ENCODE measurements at regions not wholly inside any gene's neighbourhood (a gene's known extent, or its start where the extent isn't known, plus 50 kb on each side); places are given as distances from the start of the nearest gene placed in this dataset.

DNA sequence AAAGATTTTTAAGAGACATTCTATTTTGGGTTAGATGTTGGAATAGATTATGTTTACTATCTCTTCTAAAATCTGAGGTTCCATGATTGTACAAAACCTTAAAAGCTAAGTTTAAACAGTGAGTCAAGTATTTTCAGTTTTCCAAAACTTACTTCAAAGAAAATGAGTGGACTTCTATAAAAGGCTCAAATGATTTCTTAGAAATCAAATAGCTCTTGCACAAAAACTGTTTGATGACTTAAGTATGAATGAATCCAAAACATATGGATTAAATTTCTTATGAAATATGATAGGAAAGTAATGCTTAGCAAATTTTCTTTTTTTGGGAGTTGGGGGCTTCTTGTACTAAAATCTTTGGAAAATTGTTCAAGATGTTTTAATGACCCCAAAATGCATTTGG, 837.3 kb upstream of the SLC35B3 start:
- TF ChIP-seq, protein P1, sequence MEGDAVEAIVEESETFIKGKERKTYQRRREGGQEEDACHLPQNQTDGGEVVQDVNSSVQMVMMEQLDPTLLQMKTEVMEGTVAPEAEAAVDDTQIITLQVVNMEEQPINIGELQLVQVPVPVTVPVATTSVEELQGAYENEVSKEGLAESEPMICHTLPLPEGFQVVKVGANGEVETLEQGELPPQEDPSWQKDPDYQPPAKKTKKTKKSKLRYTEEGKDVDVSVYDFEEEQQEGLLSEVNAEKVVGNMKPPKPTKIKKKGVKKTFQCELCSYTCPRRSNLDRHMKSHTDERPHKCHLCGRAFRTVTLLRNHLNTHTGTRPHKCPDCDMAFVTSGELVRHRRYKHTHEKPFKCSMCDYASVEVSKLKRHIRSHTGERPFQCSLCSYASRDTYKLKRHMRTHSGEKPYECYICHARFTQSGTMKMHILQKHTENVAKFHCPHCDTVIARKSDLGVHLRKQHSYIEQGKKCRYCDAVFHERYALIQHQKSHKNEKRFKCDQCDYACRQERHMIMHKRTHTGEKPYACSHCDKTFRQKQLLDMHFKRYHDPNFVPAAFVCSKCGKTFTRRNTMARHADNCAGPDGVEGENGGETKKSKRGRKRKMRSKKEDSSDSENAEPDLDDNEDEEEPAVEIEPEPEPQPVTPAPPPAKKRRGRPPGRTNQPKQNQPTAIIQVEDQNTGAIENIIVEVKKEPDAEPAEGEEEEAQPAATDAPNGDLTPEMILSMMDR (IDR thresholded peaks at IDR 0.05): no peak
- Mint-ChIP-seq H3K9me3 (no peaks in the 10 kb centered on the region), H3K4me3 (no peak overlapping the region), H3K27me3 (ENCODE audit: insufficient read depth) (no peaks in the 10 kb centered on the region), H3K27ac (no peak overlapping the region), H3K36me3 (ENCODE audit: low read depth) (no peaks in the 10 kb centered on the region), H3K4me1 (ENCODE audit: low read depth) (peaks cover 13% of the 10 kb centered on the region)
- DNase-seq: no peak

DNA sequence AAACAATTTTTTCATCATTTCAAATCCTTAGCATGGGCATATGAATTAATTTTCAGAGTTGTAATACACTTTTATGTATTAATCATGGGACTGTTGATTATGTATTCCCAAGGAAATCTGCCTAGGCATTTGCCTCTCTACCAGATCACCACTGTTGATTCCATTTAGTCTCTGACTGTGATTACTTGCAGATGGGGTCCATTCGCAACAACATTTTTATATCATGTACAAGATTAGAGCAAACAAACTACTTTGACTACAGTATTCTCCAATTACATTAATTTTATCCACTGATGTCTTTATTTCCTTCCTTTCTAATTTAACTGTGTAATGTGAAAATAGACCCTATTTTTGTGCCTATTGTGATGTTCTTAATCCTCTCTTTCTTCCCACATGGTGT, 831.4 kb upstream of the SLC35B3 start:
- DNase-seq: no peak
- no peaks in the 10 kb centered on the region for H3K27me3 Mint-ChIP-seq (ENCODE audit: insufficient read depth)
- H3K4me1 Mint-ChIP-seq (ENCODE audit: low read depth): no peaks in the 10 kb centered on the region
- TF ChIP-seq, protein P1 (IDR thresholded peaks at IDR 0.05): no peak
- H3K36me3 Mint-ChIP-seq (ENCODE audit: low read depth): peaks cover 5% of the 10 kb centered on the region; the same call in 1 of the 2 replicates
- no peak overlapping the region for H3K27ac Mint-ChIP-seq
- H3K4me3 Mint-ChIP-seq: no peak overlapping the region
- H3K9me3 Mint-ChIP-seq: peaks cover 11% of the 10 kb centered on the region

DNA sequence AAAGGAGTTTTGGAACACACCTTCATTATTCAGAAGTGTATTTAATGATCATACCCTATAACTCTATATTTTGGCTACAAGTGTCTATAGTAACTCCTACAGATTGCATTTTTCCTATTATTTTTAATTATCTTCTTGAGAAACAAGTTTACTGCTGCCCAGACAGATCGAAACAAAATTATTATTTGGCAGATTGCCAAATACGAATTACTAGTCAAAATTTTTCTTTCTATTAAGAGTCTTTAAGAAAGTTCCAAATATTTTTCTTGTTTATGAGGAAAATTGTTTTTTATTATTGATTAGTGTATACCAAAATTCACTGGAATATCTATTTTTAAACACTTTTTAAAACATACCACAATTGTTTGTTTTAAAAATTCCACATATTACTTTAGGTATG, 821.9 kb upstream of the SLC35B3 start:
- TF ChIP-seq, protein P1 (IDR thresholded peaks at IDR 0.05): no peak
- no peak overlapping the region for H3K27ac Mint-ChIP-seq
- peaks cover 13% of the 10 kb centered on the region for H3K36me3 Mint-ChIP-seq (ENCODE audit: low read depth)
- H3K27me3 Mint-ChIP-seq (ENCODE audit: insufficient read depth): no peaks in the 10 kb centered on the region; the same call in 1 of the 2 replicates
- no peak for DNase-seq
- H3K4me3 Mint-ChIP-seq: no peak overlapping the region
- H3K4me1 Mint-ChIP-seq (ENCODE audit: low read depth): peaks cover 44% of the 10 kb centered on the region
- H3K9me3 Mint-ChIP-seq: peaks cover 13% of the 10 kb centered on the region

DNA sequence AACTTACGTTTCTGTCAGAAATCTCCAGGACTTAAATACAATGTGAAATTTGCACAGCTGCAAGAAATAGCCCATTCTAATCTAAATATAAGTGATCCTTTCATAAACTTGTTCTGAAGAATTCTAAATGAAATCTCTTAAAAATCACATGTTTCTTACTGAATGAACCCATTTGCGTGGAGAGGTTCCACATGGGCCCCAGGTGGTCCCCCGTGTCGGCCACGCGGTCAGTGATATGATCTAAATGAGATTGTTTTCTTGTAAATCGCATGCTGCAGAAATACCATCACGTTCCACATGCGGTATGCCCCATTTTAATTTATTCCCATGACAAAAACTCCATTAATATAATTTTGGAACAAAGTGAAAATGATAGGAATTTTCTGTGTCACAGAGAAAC, 818.9 kb upstream of the SLC35B3 start:
- H3K36me3 Mint-ChIP-seq (ENCODE audit: low read depth): no peaks in the 10 kb centered on the region
- H3K27me3 Mint-ChIP-seq (ENCODE audit: insufficient read depth): no peaks in the 10 kb centered on the region; the same call in 1 of the 2 replicates
- H3K4me3 Mint-ChIP-seq: peak overlapping the region; percentile 63; the same call in 1 of the 2 replicates
- peaks cover 60% of the 10 kb centered on the region for H3K4me1 Mint-ChIP-seq (ENCODE audit: low read depth)
- H3K27ac Mint-ChIP-seq: no peak overlapping the region; the same call in 1 of the 2 replicates
- H3K9me3 Mint-ChIP-seq: no peaks in the 10 kb centered on the region
- TF ChIP-seq, protein P1 (IDR thresholded peaks at IDR 0.05): no peak
- no peak for DNase-seq

DNA sequence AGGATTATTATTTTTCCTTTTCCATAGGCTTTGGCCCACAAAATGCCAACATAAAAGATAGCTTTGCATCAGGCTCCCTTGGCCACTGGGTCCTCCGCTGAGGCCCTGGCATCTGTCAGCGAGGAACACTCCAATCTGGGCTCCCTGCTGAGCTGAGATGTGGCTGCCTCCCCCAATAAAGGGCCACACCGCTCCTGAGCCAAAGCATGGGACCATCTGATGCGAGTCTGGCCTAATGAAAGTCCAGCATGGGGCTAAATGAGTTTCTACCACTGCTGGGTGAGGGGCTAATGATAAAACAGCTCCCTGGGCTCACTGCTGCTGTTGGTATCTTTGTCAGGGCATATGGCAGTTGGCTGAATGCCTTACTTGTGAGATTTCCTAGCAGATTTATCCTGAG, 817.5 kb upstream of the SLC35B3 start:
- no peak for DNase-seq
- Mint-ChIP-seq H3K36me3 (ENCODE audit: low read depth) (no peaks in the 10 kb centered on the region), H3K9me3 (no peaks in the 10 kb centered on the region), H3K27me3 (ENCODE audit: insufficient read depth) (no peaks in the 10 kb centered on the region; the same call in 1 of the 2 replicates), H3K4me1 (ENCODE audit: low read depth) (peaks cover 60% of the 10 kb centered on the region), H3K27ac (peak overlapping the region; percentile 16; the same call in 1 of the 2 replicates), H3K4me3 (peak overlapping the region; percentile 46)
- TF ChIP-seq, protein P1 (IDR thresholded peaks at IDR 0.05): no peak

DNA sequence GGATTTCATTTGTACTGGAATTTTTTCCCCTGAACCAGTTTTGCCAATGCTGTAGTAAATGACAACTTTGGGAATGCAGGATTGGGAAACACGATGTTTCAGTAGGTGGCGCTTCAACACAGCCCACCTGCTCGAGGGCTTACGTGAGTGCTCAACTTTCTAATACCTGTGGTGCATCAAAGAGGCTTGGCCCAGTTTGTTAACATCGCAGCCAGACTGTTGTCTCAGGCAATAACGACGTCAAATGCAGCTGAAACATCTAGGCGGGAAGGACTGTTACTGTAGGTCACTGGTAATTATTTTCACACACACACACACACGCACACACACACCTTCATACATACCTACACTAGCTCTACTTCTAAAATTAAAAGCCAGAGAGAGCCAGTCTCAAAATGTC, 815.5 kb upstream of the SLC35B3 start:
- TF ChIP-seq, protein P1 (IDR thresholded peaks at IDR 0.05): peak; percentile 78
- no peaks in the 10 kb centered on the region for H3K36me3 Mint-ChIP-seq (ENCODE audit: low read depth)
- peak; percentile 16 for DNase-seq
- H3K9me3 Mint-ChIP-seq: no peaks in the 10 kb centered on the region
- no peak overlapping the region for H3K27ac Mint-ChIP-seq
- peaks cover 50% of the 10 kb centered on the region for H3K4me1 Mint-ChIP-seq (ENCODE audit: low read depth)
- H3K27me3 Mint-ChIP-seq (ENCODE audit: insufficient read depth): no peaks in the 10 kb centered on the region; the same call in 1 of the 2 replicates
- H3K4me3 Mint-ChIP-seq: no peak overlapping the region

Data from HFFc6 (cell line).